Endodermal cell (in vitro differentiated cells): ENCODE measurements at regions not wholly inside any gene's neighbourhood (a gene's known extent, or its start where the extent isn't known, plus 50 kb on each side); places are given as distances from the start of the nearest gene placed in this dataset.

Source experiments
- DNase-seq: peaks from one replicate; pipeline ENCODE4 v3.0.0-alpha.2; 2017
- H3K27ac ChIP-seq: 2 replicates; pipeline ENCODE4 v1.5.1; 2013; ENCODE audit warnings: mild to moderate bottlenecking, low read depth, low read length, moderate library complexity
- H3K27me3 ChIP-seq: 2 replicates; pipeline ENCODE4 v1.6.1; 2013; ENCODE audit warnings: mild to moderate bottlenecking, low read length, moderate library complexity; ENCODE audit not compliant: insufficient read depth, control insufficient read depth, poor library complexity, severe bottlenecking
- H3K36me3 ChIP-seq: 2 replicates; pipeline ENCODE4 v1.7.0; 2013; ENCODE audit warnings: mild to moderate bottlenecking, low read length, moderate library complexity; ENCODE audit not compliant: control insufficient read depth, insufficient read depth
- H3K4me1 ChIP-seq: one replicate; pipeline ENCODE4 v1.7.0; 2013; ENCODE audit warnings: low read length; ENCODE audit not compliant: control insufficient read depth, insufficient read depth
- H3K4me3 ChIP-seq: 2 replicates; pipeline ENCODE4 v1.5.1; 2013; ENCODE audit warnings: mild to moderate bottlenecking, low read length, moderate library complexity
- H3K9ac ChIP-seq: 2 replicates; pipeline ENCODE4 v1.6.1; 2013; ENCODE audit warnings: mild to moderate bottlenecking, low read length, moderate library complexity; ENCODE audit not compliant: poor library complexity, severe bottlenecking; ENCODE audit errors: extremely low read depth
- H3K9me3 ChIP-seq: 2 replicates; pipeline ENCODE4 v1.6.1; 2013; ENCODE audit warnings: mild to moderate bottlenecking, low read length, moderate library complexity; ENCODE audit not compliant: control insufficient read depth
- H3K27ac Mint-ChIP-seq: 2 replicates; pipeline ENCODE4 v1.8.0; 2020; ENCODE audit warnings: mixed read lengths
- H3K27me3 Mint-ChIP-seq: 2 replicates; pipeline ENCODE4 v1.8.0; 2021; ENCODE audit warnings: mild to moderate bottlenecking, mixed read lengths; ENCODE audit not compliant: insufficient read depth
- H3K36me3 Mint-ChIP-seq: 2 replicates; pipeline ENCODE4 v1.8.0; 2020; ENCODE audit warnings: low read depth, mixed read lengths
- H3K4me1 Mint-ChIP-seq: 2 replicates; pipeline ENCODE4 v1.8.0; 2020; ENCODE audit warnings: mixed read lengths
- H3K4me3 Mint-ChIP-seq: 2 replicates; pipeline ENCODE4 v1.8.0; 2020; ENCODE audit warnings: mild to moderate bottlenecking, moderate library complexity, mixed read lengths
- H3K9me3 Mint-ChIP-seq: 2 replicates; pipeline ENCODE4 v1.8.0; 2020; ENCODE audit warnings: mild to moderate bottlenecking, mixed read lengths
- WGBS, 2 experiments: methylation state at CpG; one replicate each; pipeline versions ENCODE4 v1.1.5 to v1.1.7; 2013; ENCODE audit warnings: missing lambda C conversion rate in 2 of 2, mixed read lengths in 1 of 2; ENCODE audit not compliant: insufficient coverage in 1 of 2, insufficient read length in 1 of 2; 5-methylcytosine and 5-hydroxymethylcytosine counted together
- TF ChIP-seq, protein P1 (sequence below): fragments of 200-600 bp; sonication (generic); conservative IDR thresholded peaks from 2 replicates; pipeline ENCODE4 v1.5.0; 2021; ENCODE audit warnings: antibody characterized with exemption, mild to moderate bottlenecking

DNA sequence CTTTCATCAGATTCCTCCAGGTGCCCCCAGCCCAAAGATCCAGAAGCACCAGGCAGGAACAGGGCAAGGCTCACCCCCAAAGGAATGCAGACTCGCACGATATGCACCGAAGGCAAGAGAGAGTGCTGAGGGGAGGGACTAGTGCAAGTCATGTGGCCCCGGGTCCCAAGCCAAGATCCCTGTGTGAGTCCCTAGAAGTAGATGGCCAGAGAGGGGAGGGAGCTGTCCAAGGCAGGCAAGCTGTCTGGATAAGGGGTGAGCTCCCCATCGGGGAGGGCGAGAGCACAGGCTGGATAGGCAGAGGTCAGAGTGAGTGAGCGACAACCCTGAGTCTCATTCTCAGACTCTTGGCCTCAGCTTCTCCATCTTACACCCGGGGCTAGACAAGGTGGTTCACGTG, 171.5 kb upstream of the LINGO1 start:
- H3K4me3 ChIP-seq: no peak overlapping the region
- H3K36me3 ChIP-seq: no peaks in the 10 kb centered on the region
- H3K4me1 ChIP-seq: no peaks in the 10 kb centered on the region
- TF ChIP-seq, protein P1, sequence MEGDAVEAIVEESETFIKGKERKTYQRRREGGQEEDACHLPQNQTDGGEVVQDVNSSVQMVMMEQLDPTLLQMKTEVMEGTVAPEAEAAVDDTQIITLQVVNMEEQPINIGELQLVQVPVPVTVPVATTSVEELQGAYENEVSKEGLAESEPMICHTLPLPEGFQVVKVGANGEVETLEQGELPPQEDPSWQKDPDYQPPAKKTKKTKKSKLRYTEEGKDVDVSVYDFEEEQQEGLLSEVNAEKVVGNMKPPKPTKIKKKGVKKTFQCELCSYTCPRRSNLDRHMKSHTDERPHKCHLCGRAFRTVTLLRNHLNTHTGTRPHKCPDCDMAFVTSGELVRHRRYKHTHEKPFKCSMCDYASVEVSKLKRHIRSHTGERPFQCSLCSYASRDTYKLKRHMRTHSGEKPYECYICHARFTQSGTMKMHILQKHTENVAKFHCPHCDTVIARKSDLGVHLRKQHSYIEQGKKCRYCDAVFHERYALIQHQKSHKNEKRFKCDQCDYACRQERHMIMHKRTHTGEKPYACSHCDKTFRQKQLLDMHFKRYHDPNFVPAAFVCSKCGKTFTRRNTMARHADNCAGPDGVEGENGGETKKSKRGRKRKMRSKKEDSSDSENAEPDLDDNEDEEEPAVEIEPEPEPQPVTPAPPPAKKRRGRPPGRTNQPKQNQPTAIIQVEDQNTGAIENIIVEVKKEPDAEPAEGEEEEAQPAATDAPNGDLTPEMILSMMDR: no peak
- Mint-ChIP-seq H3K9me3 (no peaks in the 10 kb centered on the region), H3K27ac (no peak overlapping the region), H3K4me1 (peaks cover 7% of the 10 kb centered on the region), H3K36me3 (no peaks in the 10 kb centered on the region), H3K27me3 (peaks cover 2% of the 10 kb centered on the region), H3K4me3 (no peak overlapping the region)
- no peaks in the 10 kb centered on the region for H3K27me3 ChIP-seq
- 85 to 88% methylated on average over 5 to 9 of the region's 9 CpGs for WGBS, 2 experiments
- no peaks in the 10 kb centered on the region for H3K9me3 ChIP-seq
- peak; percentile 59 for DNase-seq
- no peak overlapping the region for H3K27ac ChIP-seq
- H3K9ac ChIP-seq: no peak overlapping the region

DNA sequence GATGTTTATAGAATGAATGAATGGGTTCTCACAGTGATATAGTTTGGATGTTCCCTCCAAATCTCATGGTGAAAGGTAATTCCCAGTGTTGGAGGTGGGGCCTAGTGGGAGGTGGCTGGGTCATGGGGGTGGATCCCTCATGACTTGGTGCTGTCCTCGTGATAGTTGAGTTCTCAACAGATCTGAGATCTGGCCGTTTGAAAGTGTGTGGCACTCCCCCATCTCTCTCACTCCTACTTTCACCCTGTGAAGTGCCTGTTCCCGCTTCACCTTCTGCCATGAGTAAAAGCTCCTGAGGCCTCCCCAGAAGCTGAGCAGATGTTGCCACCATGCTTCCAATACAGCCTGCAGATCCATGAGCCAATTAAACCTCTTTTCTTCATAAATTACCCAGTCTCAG, 170.8 kb upstream of the LINGO1 start:
- Mint-ChIP-seq H3K9me3 (no peaks in the 10 kb centered on the region), H3K27me3 (peaks cover 1% of the 10 kb centered on the region), H3K36me3 (no peaks in the 10 kb centered on the region), H3K27ac (no peak overlapping the region), H3K4me1 (peaks cover 7% of the 10 kb centered on the region), H3K4me3 (no peak overlapping the region)
- Histone ChIP-seq H3K9me3 (no peaks in the 10 kb centered on the region), H3K4me1 (no peaks in the 10 kb centered on the region), H3K9ac (no peak overlapping the region), H3K27me3 (no peaks in the 10 kb centered on the region), H3K27ac (no peak overlapping the region), H3K36me3 (no peaks in the 10 kb centered on the region), H3K4me3 (no peak overlapping the region)
- TF ChIP-seq, protein P1: no peak
- 72 to 82% methylated on average over 3 of the region's 3 CpGs for WGBS, 2 experiments
- DNase-seq: no peak

DNA sequence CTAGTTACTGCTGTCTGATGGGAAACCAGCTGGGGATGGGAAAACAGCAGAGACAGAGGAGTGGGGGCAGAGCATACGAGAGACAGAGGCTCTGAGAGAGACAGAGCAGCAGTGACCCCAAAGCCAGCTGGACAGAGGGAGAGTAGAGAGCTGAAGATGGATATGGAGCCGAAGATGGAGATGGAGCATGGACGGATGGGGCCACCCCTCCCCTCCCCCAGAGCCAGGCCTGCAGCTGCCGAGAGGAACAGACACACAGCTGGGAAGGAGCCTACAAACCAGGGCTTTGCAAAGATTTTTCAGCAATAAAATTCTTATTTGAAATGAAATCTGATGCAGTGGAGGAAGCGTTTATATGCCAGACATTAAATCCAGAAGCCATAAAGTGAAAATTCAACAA, 167.6 kb upstream of the LINGO1 start:
- Mint-ChIP-seq H3K9me3 (no peaks in the 10 kb centered on the region), H3K27ac (no peak overlapping the region), H3K27me3 (no peaks in the 10 kb centered on the region), H3K4me1 (peaks cover 7% of the 10 kb centered on the region), H3K36me3 (no peaks in the 10 kb centered on the region), H3K4me3 (no peak overlapping the region)
- H3K9me3 ChIP-seq: no peaks in the 10 kb centered on the region
- WGBS, 2 experiments: 78 to 81% methylated on average over 4 to 5 of the region's 5 CpGs
- H3K4me1 ChIP-seq: no peaks in the 10 kb centered on the region
- no peak for DNase-seq
- H3K4me3 ChIP-seq: no peak overlapping the region
- H3K36me3 ChIP-seq: no peaks in the 10 kb centered on the region
- TF ChIP-seq, protein P1: no peak
- no peak overlapping the region for H3K27ac ChIP-seq
- H3K9ac ChIP-seq: no peak overlapping the region
- H3K27me3 ChIP-seq: no peaks in the 10 kb centered on the region
